GM12872 (cell line): ENCODE measurements at regions not wholly inside any gene's neighbourhood (a gene's known extent, or its start where the extent isn't known, plus 50 kb on each side); places are given as distances from the start of the nearest gene placed in this dataset.

ENCODE experiments used
- CTCF ChIP-seq: IDR thresholded peaks from 3 replicates; pipeline ENCODE4 v1.5.1; 2011; ENCODE audit warnings: low read depth, mild to moderate bottlenecking, low read length, moderate library complexity; ENCODE audit not compliant: insufficient read depth

- no peak for TF ChIP-seq CTCF
These were observed 497.0 kb upstream of the PHF14 start for GRCh38 chr7:10476642-10477041.

- no peak for TF ChIP-seq CTCF
These were observed 490.0 kb upstream of the PHF14 start for GRCh38 chr7:10483671-10484070.

- TF ChIP-seq CTCF: no peak
These were observed 488.9 kb upstream of the PHF14 start for GRCh38 chr7:10484767-10485166.

GRCh38 chr7:10507032-10507431 is 466.6 kb upstream of the PHF14 start:
- no peak for TF ChIP-seq CTCF

GRCh38 chr7:10521306-10521705 is 452.4 kb upstream of the PHF14 start:
- TF ChIP-seq CTCF: no peak

- no peak for TF ChIP-seq CTCF
These were observed 437.1 kb upstream of the PHF14 start for GRCh38 chr7:10536561-10536960.

- no peak for TF ChIP-seq CTCF
These were observed 435.9 kb upstream of the PHF14 start for GRCh38 chr7:10537764-10538163.

- TF ChIP-seq CTCF: no peak
These were observed 416.3 kb upstream of the PHF14 start for GRCh38 chr7:10557375-10557774.
